PFSK-1 (cell line): ENCODE measurements at regions not wholly inside any gene's neighbourhood (a gene's known extent, or its start where the extent isn't known, plus 50 kb on each side); places are given as distances from the start of the nearest gene placed in this dataset.

ENCODE experiments used
- FOXP2 ChIP-seq: optimal IDR thresholded peaks from 2 replicates; pipeline ENCODE3; 2011; ENCODE audit warnings: borderline replicate concordance, control low read depth, inconsistent platforms; ENCODE audit not compliant: insufficient read depth; ENCODE audit errors: extremely low read length, extremely low read depth
- POLR2AphosphoS5 ChIP-seq: IDR thresholded peaks from 2 replicates; pipeline ENCODE4 v1.6.1; 2012; ENCODE audit warnings: low read depth, mild to moderate bottlenecking, control low read depth, low read length, moderate library complexity
- REST ChIP-seq, 2 experiments: IDR thresholded peaks; 2 replicates each; pipeline versions ENCODE4 v1.6.1 to v1.8.0; 2011 to 2012; ENCODE audit warnings: low read depth in 2 of 2, low read length in 2 of 2, control low read depth in 1 of 2, inconsistent platforms in 1 of 2, mild to moderate bottlenecking in 1 of 2, moderate library complexity in 1 of 2; ENCODE audit not compliant: insufficient read depth in 1 of 2
- SIN3A ChIP-seq: IDR thresholded peaks from 2 replicates; pipeline ENCODE4 v1.6.1; 2012; ENCODE audit warnings: mild to moderate bottlenecking, low read length, moderate library complexity, borderline replicate concordance; ENCODE audit not compliant: insufficient read depth
- TAF1 ChIP-seq: IDR thresholded peaks from 2 replicates; pipeline ENCODE4 v1.6.1; 2012; ENCODE audit warnings: low read length, control low read depth, borderline replicate concordance; ENCODE audit not compliant: insufficient read depth

- TF ChIP-seq POLR2AphosphoS5 (no peak), FOXP2 (no peak), TAF1 (no peak), REST (IDR thresholded peaks at IDR 0.05; ENCODE audit: insufficient read depth in 1 of 2, low read depth in 2 of 2, low read length in 2 of 2) (no peak), SIN3A (no peak)
Measured at GRCh38 chr1:214954617-214954949, 128.0 kb upstream of the KCNK2 start.

GRCh38 chr1:214957330-214958137 is 125.0 kb upstream of the KCNK2 start:
- TF ChIP-seq REST (IDR thresholded peaks at IDR 0.05; ENCODE audit: insufficient read depth in 1 of 2, low read depth in 2 of 2, low read length in 2 of 2) (no peak), TAF1 (no peak), SIN3A (no peak), FOXP2 (no peak), POLR2AphosphoS5 (no peak)

GRCh38 chr1:214958486-214958885 is 124.1 kb upstream of the KCNK2 start:
- TF ChIP-seq SIN3A (no peak), REST (IDR thresholded peaks at IDR 0.05; ENCODE audit: insufficient read depth in 1 of 2, low read depth in 2 of 2, low read length in 2 of 2) (no peak), TAF1 (no peak), POLR2AphosphoS5 (no peak), FOXP2 (no peak)

GRCh38 chr1:214966346-214966745 is 116.2 kb upstream of the KCNK2 start:
- TF ChIP-seq REST (IDR thresholded peaks at IDR 0.05; ENCODE audit: insufficient read depth in 1 of 2, low read depth in 2 of 2, low read length in 2 of 2) (no peak), FOXP2 (no peak), TAF1 (no peak), POLR2AphosphoS5 (no peak), SIN3A (no peak)
